MM.1S (cell line): ENCODE measurements at regions not wholly inside any gene's neighbourhood (a gene's known extent, or its start where the extent isn't known, plus 50 kb on each side); places are given as distances from the start of the nearest gene placed in this dataset.

Source experiments
- DNase-seq: peaks from one replicate; pipeline ENCODE4 v3.0.0-alpha.2; 2015
- H2AFZ ChIP-seq: fragments of 300-600 bp; sonication (generic); 2 replicates; pipeline ENCODE4 v1.6.0; 2016; ENCODE audit warnings: antibody characterized with exemption, low read length
- H3F3A ChIP-seq: fragments of 300-600 bp; sonication (generic); 2 replicates; pipeline ENCODE4 v1.6.1; 2016; ENCODE audit warnings: mild to moderate bottlenecking, antibody characterized with exemption, low read length, moderate library complexity, mixed read lengths; ENCODE audit not compliant: insufficient read depth
- H3K27ac ChIP-seq: fragments of 300-600 bp; sonication (generic); 2 replicates; pipeline ENCODE4 v1.5.1; 2016; ENCODE audit warnings: mild to moderate bottlenecking, low read length
- H3K27me3 ChIP-seq: fragments of 300-600 bp; sonication (generic); replicated peaks from 2 replicates; pipeline ENCODE4 v1.6.0; 2016; ENCODE audit warnings: low read length; ENCODE audit not compliant: insufficient read depth
- H3K36me3 ChIP-seq: fragments of 300-600 bp; sonication (generic); replicated peaks from 2 replicates; pipeline ENCODE4 v1.6.1; 2016; ENCODE audit warnings: mild to moderate bottlenecking, low read length, mixed read lengths; ENCODE audit not compliant: insufficient read depth
- H3K4me1 ChIP-seq: fragments of 300-600 bp; sonication (generic); 2 replicates; pipeline ENCODE4 v1.6.1; 2016; ENCODE audit warnings: low read length, mixed read lengths
- H3K4me2 ChIP-seq: fragments of 300-600 bp; sonication (generic); 2 replicates; pipeline ENCODE4 v1.6.0; 2016; ENCODE audit warnings: low read depth, low read length
- H3K4me3 ChIP-seq: fragments of 300-600 bp; sonication (generic); 2 replicates; pipeline ENCODE4 v1.5.1; 2016; ENCODE audit warnings: low read length, mixed read lengths
- H3K79me2 ChIP-seq: fragments of 300-600 bp; sonication (generic); 2 replicates; pipeline ENCODE4 v1.6.1; 2016; ENCODE audit warnings: mixed run types, low read length, mixed read lengths
- H3K9ac ChIP-seq: fragments of 300-600 bp; sonication (generic); 2 replicates; pipeline ENCODE4 v1.6.1; 2016; ENCODE audit warnings: low read length, mixed read lengths
- H3K9me2 ChIP-seq: fragments of 300-600 bp; sonication (generic); replicated peaks from 2 replicates; pipeline ENCODE4 v1.6.1; 2016; ENCODE audit warnings: mild to moderate bottlenecking, low read length, mixed read lengths; ENCODE audit not compliant: insufficient read depth
- H3K9me3 ChIP-seq: fragments of 300-600 bp; sonication (generic); replicated peaks from 2 replicates; pipeline ENCODE4 v1.6.1; 2016; ENCODE audit warnings: mild to moderate bottlenecking, low read length, mixed read lengths; ENCODE audit not compliant: insufficient read depth
- H4K20me1 ChIP-seq: fragments of 300-600 bp; sonication (generic); 2 replicates; pipeline ENCODE4 v1.6.1; 2016; ENCODE audit warnings: mild to moderate bottlenecking, low read length, moderate library complexity, mixed read lengths; ENCODE audit not compliant: insufficient read depth
- EZH2 ChIP-seq: fragments of 300-600 bp; sonication (generic); optimal IDR thresholded peaks from 2 replicates; pipeline ENCODE3; 2017; ENCODE audit warnings: low read depth, mild to moderate bottlenecking, antibody characterized with exemption, low read length, mixed read lengths
- EZH2phosphoT487 ChIP-seq: fragments of 300-600 bp; sonication (generic); IDR thresholded peaks from 2 replicates; pipeline ENCODE4 v1.6.1; 2018; ENCODE audit warnings: antibody characterized with exemption, low read length
- TF ChIP-seq, protein P1 (sequence below): fragments of 300-600 bp; sonication (generic); IDR thresholded peaks from 2 replicates; pipeline ENCODE4 v1.5.1; 2016; ENCODE audit warnings: antibody characterized with exemption, low read length, mixed read lengths

- Histone ChIP-seq H3F3A (no peaks in the 10 kb centered on the region), H3K27ac (no peak overlapping the region), H4K20me1 (no peaks in the 10 kb centered on the region), H3K27me3 (no peaks in the 10 kb centered on the region), H2AFZ (no peak overlapping the region), H3K9me2 (no peaks in the 10 kb centered on the region), H3K4me1 (no peaks in the 10 kb centered on the region), H3K79me2 (no peaks in the 10 kb centered on the region), H3K4me3 (no peak overlapping the region), H3K9ac (no peak overlapping the region), H3K9me3 (no peaks in the 10 kb centered on the region), H3K4me2 (no peak overlapping the region), H3K36me3 (no peaks in the 10 kb centered on the region)
- TF ChIP-seq, protein P1, sequence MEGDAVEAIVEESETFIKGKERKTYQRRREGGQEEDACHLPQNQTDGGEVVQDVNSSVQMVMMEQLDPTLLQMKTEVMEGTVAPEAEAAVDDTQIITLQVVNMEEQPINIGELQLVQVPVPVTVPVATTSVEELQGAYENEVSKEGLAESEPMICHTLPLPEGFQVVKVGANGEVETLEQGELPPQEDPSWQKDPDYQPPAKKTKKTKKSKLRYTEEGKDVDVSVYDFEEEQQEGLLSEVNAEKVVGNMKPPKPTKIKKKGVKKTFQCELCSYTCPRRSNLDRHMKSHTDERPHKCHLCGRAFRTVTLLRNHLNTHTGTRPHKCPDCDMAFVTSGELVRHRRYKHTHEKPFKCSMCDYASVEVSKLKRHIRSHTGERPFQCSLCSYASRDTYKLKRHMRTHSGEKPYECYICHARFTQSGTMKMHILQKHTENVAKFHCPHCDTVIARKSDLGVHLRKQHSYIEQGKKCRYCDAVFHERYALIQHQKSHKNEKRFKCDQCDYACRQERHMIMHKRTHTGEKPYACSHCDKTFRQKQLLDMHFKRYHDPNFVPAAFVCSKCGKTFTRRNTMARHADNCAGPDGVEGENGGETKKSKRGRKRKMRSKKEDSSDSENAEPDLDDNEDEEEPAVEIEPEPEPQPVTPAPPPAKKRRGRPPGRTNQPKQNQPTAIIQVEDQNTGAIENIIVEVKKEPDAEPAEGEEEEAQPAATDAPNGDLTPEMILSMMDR, result no peak
- no peak for TF ChIP-seq EZH2
- TF ChIP-seq EZH2phosphoT487, result no peak
- no peak for DNase-seq
Measured at GRCh38 chr2:221972813-221973478, 325.9 kb downstream of the PAX3 start.

DNA sequence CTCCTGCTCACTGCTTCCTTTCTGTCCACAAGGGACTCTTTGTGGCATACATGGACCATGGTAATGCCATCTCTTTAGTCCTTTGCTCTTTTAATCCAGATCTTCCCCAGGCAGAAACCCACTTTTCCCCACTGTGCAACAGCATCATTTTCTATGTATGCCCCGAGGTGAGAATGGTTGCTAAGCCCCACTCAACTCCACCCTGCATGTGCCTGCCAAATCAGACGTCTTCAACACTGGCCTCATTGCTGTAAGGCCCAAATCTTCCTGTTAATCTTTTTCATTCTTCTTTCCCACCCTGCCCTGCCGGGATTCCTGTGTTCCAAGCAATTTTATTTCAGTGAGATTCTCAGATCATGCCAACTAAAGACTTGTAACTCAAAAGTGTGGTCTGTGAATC lies 328.4 kb downstream of the PAX3 start:
- no peak for DNase-seq
- H3K9ac ChIP-seq, result no peak overlapping the region
- no peak for TF ChIP-seq EZH2
- no peak for TF ChIP-seq EZH2phosphoT487
- TF ChIP-seq, protein P1, result no peak
- no peaks in the 10 kb centered on the region for H4K20me1 ChIP-seq
- no peaks in the 10 kb centered on the region for H3K9me3 ChIP-seq
- no peaks in the 10 kb centered on the region for H3K36me3 ChIP-seq
- H3F3A ChIP-seq, result no peaks in the 10 kb centered on the region
- no peaks in the 10 kb centered on the region for H3K79me2 ChIP-seq
- no peak overlapping the region for H3K4me2 ChIP-seq
- H3K27me3 ChIP-seq, result no peaks in the 10 kb centered on the region
- H2AFZ ChIP-seq, result no peak overlapping the region
- H3K27ac ChIP-seq, result no peak overlapping the region
- no peaks in the 10 kb centered on the region for H3K9me2 ChIP-seq
- no peak overlapping the region for H3K4me3 ChIP-seq
- H3K4me1 ChIP-seq, result no peaks in the 10 kb centered on the region

GRCh38 chr2:221969830-221970144 lies 329.0 kb downstream of the PAX3 start:
- H3K79me2 ChIP-seq, result no peaks in the 10 kb centered on the region
- no peak overlapping the region for H3K27ac ChIP-seq
- no peak overlapping the region for H3K4me2 ChIP-seq
- H2AFZ ChIP-seq, result no peak overlapping the region
- H3K36me3 ChIP-seq, result no peaks in the 10 kb centered on the region
- H3K9me3 ChIP-seq, result no peaks in the 10 kb centered on the region
- no peak overlapping the region for H3K4me3 ChIP-seq
- H3K4me1 ChIP-seq, result no peaks in the 10 kb centered on the region
- H3F3A ChIP-seq, result no peaks in the 10 kb centered on the region
- TF ChIP-seq EZH2 (no peak), EZH2phosphoT487 (no peak)
- TF ChIP-seq, protein P1, result no peak
- H3K9ac ChIP-seq, result no peak overlapping the region
- no peak for DNase-seq
- no peaks in the 10 kb centered on the region for H3K9me2 ChIP-seq
- no peaks in the 10 kb centered on the region for H4K20me1 ChIP-seq
- H3K27me3 ChIP-seq, result no peaks in the 10 kb centered on the region
